Ishikawa (cell line): ENCODE measurements at regions not wholly inside any gene's neighbourhood (a gene's known extent, or its start where the extent isn't known, plus 50 kb on each side); places are given as distances from the start of the nearest gene placed in this dataset.

ENCODE experiments used
- CEBPB ChIP-seq: IDR thresholded peaks from 2 replicates; pipeline ENCODE4 v1.6.1; 2012
- CREB1 ChIP-seq: IDR thresholded peaks from 2 replicates; pipeline ENCODE4 v1.6.1; 2012; ENCODE audit warnings: low read depth
- EGR1 ChIP-seq: IDR thresholded peaks from 2 replicates; pipeline ENCODE4 v1.6.1; 2012
- EP300 ChIP-seq: IDR thresholded peaks from 2 replicates; pipeline ENCODE4 v1.6.1; 2012; ENCODE audit warnings: borderline replicate concordance
- FOXM1 ChIP-seq: IDR thresholded peaks from 2 replicates; pipeline ENCODE4 v1.6.1; 2012; ENCODE audit warnings: low read depth, borderline replicate concordance
- NFIC ChIP-seq: IDR thresholded peaks from 2 replicates; pipeline ENCODE4 v1.6.1; 2012
- RAD21 ChIP-seq: IDR thresholded peaks from 2 replicates; pipeline ENCODE4 v1.6.1; 2012; ENCODE audit warnings: low read depth
- TAF1 ChIP-seq: IDR thresholded peaks from 2 replicates; pipeline ENCODE4 v1.6.1; 2012; ENCODE audit warnings: low read depth, mild to moderate bottlenecking
- TCF12 ChIP-seq: IDR thresholded peaks from 2 replicates; pipeline ENCODE4 v1.6.1; 2012; ENCODE audit warnings: low read depth
- TEAD4 ChIP-seq: IDR thresholded peaks from 2 replicates; pipeline ENCODE4 v1.6.1; 2012
- YY1 ChIP-seq: IDR thresholded peaks from 2 replicates; pipeline ENCODE4 v1.6.1; 2012; ENCODE audit warnings: low read depth
- ZBTB7A ChIP-seq: IDR thresholded peaks from 2 replicates; pipeline ENCODE4 v1.6.1; 2012; ENCODE audit warnings: low read depth
- TF ChIP-seq, protein P1 (sequence below): IDR thresholded peaks from 2 replicates; pipeline ENCODE4 v1.6.1; 2012
- TF ChIP-seq, protein P2 (sequence below): IDR thresholded peaks from 2 replicates; pipeline ENCODE4 v1.6.1; 2012
- TF ChIP-seq, protein P3 (sequence below): IDR thresholded peaks from 2 replicates; pipeline ENCODE4 v1.6.1; 2012; ENCODE audit warnings: low read depth, mild to moderate bottlenecking

DNA sequence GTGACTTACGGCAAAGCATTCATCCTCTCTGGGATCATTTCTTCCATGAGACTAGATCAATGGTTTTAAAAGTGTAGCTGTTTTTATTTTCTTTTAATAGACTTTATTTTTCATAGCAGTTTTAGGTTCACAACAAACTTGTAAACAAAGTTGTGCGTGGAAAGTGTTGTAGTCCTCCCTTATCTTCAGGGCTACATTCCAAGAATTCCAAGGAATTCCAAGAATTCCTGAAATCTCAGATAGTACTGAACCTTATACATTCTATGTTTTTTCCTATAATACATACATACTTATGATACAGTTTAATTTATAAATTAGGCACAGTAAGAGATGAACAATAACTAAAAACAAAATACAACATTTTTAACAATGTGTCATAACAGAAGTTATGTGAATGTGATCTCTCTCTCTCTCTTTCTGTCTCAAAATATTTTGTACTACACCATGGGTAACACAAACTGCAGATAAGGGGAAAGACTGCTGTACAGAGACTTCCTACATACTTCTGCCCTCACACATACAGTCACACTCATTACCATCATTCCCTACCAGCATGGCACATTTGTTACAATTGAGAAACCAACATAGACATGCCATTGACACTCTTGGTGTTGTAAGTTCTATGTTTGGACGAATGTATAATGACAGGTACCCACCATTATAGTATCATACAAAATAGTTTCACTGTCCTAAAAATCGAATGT, 1933.2 kb upstream of the WWC1 start:
- TF ChIP-seq NFIC (no peak), CREB1 (no peak), EGR1 (no peak), YY1 (no peak), RAD21 (no peak), TCF12 (no peak), CEBPB (no peak)
- TF ChIP-seq, protein P1, sequence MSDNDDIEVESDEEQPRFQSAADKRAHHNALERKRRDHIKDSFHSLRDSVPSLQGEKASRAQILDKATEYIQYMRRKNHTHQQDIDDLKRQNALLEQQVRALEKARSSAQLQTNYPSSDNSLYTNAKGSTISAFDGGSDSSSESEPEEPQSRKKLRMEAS: no peak
- TF ChIP-seq, protein P2, sequence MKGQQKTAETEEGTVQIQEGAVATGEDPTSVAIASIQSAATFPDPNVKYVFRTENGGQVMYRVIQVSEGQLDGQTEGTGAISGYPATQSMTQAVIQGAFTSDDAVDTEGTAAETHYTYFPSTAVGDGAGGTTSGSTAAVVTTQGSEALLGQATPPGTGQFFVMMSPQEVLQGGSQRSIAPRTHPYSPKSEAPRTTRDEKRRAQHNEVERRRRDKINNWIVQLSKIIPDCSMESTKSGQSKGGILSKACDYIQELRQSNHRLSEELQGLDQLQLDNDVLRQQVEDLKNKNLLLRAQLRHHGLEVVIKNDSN: no peak

DNA sequence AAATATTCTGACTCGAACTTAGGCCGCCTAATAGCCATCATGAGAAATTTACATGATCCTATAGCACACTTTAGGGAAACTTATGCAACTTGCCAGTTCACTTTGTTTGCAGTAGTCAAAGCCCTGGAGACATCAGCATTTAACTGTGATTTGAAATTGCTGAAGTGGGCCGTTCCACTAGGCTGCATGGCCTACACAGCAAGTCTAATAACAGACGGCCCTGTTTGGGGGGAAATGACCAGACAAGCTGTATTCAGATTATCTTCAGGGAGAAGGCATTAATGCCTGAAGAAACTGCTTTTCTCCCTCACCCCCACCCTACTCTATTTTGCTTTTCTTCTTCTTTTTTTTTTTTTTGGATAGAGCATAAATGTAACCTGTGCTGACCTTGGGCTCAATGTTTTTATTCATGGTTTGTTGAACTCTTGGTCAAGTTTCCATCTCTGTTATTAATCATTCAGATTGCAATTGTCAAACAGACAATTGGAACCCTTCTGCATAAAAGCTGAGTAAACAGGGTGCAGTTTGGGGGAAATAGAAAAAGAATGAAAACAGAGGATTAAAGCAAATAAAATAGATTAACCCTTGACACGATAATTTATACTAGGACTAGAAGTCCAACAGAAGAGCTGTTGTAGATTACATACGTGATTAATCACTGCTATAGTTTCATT, 1928.2 kb upstream of the WWC1 start:
- TF ChIP-seq ZBTB7A (no peak), CEBPB (no peak), TAF1 (no peak), YY1 (no peak)
- TF ChIP-seq, protein P1: no peak

DNA sequence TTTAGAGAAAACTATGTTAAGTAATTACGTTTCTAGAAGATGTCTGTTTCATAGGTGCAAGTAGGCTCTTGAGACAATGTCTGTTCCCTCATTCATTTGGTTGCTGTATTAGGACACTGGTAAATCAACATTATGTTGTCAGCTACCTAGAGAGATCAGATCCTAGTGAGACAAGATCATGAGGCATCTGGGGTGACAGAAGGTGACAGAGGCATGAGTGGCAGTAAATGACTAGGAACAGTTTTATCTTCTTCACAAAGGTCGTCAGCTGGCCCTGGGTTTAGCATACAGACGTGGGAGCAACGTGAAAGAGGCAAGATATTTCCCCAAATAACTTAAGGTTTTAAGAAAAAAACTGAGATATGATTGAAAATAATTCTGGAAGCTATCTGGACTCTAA, 1926.3 kb upstream of the WWC1 start:
- TF ChIP-seq TAF1 (no peak), TEAD4 (no peak)

DNA sequence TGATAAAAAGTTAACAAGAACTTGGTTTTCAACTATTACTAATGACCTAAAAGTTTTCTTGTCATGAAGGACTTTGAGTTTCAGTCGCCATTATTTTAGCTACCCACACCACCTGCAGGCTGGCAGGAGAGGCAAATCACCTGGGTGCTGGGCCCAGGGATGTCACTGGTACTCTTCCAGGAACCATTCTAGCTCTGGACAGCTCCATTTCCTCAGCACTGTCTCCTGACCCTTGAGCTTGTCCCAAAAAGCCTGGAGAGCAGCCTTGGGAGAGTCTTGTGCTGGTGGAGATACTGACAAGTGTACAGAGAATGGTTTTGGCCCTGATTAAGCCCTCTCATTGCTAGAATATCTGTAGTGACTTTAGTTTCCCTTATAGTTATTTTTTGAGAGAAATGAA, 1924.1 kb upstream of the WWC1 start:
- no peak for TF ChIP-seq FOXM1
- no peak for TF ChIP-seq CREB1
- no peak for TF ChIP-seq YY1
- TF ChIP-seq CEBPB: no peak
- TF ChIP-seq, protein P1: no peak
- no peak for TF ChIP-seq TEAD4
- TF ChIP-seq, protein P2: no peak
- no peak for TF ChIP-seq ZBTB7A
- no peak for TF ChIP-seq EP300
- TF ChIP-seq EGR1: no peak
- TF ChIP-seq RAD21: no peak
- TF ChIP-seq, protein P3, sequence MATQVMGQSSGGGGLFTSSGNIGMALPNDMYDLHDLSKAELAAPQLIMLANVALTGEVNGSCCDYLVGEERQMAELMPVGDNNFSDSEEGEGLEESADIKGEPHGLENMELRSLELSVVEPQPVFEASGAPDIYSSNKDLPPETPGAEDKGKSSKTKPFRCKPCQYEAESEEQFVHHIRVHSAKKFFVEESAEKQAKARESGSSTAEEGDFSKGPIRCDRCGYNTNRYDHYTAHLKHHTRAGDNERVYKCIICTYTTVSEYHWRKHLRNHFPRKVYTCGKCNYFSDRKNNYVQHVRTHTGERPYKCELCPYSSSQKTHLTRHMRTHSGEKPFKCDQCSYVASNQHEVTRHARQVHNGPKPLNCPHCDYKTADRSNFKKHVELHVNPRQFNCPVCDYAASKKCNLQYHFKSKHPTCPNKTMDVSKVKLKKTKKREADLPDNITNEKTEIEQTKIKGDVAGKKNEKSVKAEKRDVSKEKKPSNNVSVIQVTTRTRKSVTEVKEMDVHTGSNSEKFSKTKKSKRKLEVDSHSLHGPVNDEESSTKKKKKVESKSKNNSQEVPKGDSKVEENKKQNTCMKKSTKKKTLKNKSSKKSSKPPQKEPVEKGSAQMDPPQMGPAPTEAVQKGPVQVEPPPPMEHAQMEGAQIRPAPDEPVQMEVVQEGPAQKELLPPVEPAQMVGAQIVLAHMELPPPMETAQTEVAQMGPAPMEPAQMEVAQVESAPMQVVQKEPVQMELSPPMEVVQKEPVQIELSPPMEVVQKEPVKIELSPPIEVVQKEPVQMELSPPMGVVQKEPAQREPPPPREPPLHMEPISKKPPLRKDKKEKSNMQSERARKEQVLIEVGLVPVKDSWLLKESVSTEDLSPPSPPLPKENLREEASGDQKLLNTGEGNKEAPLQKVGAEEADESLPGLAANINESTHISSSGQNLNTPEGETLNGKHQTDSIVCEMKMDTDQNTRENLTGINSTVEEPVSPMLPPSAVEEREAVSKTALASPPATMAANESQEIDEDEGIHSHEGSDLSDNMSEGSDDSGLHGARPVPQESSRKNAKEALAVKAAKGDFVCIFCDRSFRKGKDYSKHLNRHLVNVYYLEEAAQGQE: no peak
- no peak for TF ChIP-seq TAF1
- no peak for TF ChIP-seq NFIC
- no peak for TF ChIP-seq TCF12

DNA sequence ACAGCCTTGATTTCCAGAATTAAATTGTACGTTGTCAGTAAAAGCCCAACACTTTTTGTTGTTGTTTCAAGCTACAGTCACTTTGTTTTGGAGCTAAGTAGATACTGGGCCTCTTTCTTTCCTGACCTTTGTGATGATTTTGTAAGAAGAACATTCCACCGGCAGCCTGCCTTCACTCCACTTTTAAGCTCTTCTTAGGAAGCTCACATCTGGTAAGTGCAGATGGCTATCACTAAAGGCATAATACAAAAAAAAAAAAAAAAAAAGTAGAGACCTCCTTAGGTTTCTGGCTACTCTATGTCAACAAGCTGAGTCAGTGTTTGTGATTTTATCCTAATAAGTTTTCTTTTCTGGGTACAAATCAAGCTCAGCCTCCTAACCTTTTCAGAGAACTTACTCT, 1922.1 kb upstream of the WWC1 start:
- TF ChIP-seq ZBTB7A: no peak
- TF ChIP-seq, protein P3: no peak

DNA sequence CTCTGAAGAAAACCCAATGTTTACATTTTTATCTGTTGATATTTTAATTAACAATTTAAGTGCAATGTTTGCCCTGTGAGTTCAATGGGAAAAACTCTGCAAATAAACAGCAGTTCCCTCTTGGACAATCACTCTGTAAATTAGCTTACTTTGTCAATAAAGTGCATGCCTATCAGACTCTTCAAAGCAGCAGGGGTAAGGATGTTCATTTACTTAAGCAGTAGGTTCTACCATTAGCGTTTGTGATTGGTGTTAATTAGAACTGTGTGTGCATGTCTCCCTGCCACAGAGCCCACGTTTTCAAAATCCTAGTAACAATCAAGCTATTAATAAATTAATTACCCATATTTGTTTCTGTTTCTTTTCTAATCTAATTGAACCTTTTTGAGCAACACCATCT, 1921.6 kb upstream of the WWC1 start:
- TF ChIP-seq, protein P1: no peak
- TF ChIP-seq CEBPB: no peak
- TF ChIP-seq, protein P2: no peak
- TF ChIP-seq EP300: no peak
